GM18505 (cell line): ENCODE measurements at regions not wholly inside any gene's neighbourhood (a gene's known extent, or its start where the extent isn't known, plus 50 kb on each side); places are given as distances from the start of the nearest gene placed in this dataset.

Experiments used
- ATAC-seq: cut with Tn5 transposase; IDR thresholded peaks from one replicate; pipeline ENCODE4 v1.9.1; 2021; ENCODE audit not compliant: unreplicated experiment
- POLR2A ChIP-seq: IDR thresholded peaks from 4 replicates; pipeline ENCODE4 v1.6.1; 2011; ENCODE audit warnings: borderline replicate concordance; ENCODE audit not compliant: insufficient read depth, insufficient read length; ENCODE audit errors: extremely low read depth

- ATAC-seq, result no peak
- TF ChIP-seq POLR2A, result no peak
These were observed 528.3 kb upstream of the ZFP42 start for GRCh38 chr4:187467224-187467623.

DNA sequence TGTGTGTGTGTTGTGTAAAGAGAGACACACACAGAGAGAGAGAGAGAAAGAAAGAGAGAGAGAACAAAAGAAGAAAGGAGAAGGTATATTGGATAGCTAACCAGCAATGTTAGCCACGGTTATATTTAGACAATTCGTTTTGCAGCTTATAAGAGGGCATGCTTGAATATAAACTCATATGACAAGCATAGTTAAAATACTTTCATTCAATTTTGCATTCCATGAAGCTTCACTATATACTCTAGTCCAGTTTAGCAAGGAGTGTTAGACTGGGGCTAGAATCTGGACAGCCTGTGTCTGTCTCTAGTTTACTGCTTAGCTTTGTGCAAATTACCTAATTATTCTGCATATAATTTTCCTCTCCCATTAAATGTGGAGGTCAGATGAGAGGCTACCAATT, 525.9 kb upstream of the ZFP42 start:
- no peak for TF ChIP-seq POLR2A
- no peak for ATAC-seq

GRCh38 chr4:187470061-187470460, 525.5 kb upstream of the ZFP42 start:
- no peak for ATAC-seq
- no peak for TF ChIP-seq POLR2A

DNA sequence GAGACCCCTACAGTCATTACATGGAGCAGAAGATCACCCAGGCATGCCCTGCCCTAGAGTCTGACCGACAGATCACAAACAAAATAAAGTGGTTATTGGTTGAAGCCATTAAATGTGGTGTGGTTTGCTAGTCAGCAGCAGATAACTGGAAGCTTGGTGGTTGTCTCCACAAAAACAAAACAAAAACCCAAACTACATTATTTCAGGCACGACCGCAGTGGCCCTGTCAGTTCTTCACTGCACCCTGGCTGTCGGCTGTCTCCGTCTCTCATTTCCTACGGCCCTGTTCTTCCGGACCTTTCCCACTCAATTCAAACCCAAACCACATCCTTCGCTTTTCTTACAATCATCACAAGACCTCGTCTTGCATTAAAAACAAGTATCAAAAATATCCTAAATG, 521.3 kb upstream of the ZFP42 start:
- no peak for TF ChIP-seq POLR2A
- no peak for ATAC-seq

DNA sequence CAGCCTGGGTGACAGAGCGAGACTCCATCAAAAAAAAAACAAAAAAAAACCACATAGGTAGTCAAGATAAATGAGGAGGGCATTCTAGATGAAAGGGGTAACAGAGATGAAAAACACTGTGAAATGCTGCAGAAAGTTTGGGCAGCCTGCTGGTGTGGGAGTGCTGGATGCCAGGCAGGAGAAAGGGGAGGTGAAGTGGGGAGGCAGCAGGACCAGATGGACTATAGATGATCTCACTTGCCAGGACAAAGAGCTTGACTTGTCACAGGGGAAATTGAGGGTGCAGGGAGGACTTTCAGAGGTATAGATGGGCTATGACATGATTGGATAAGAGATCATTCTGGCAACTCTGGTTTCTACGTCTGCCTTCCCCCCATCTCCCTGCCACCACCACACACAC, 519.7 kb upstream of the ZFP42 start:
- no peak for TF ChIP-seq POLR2A
- no peak for ATAC-seq

DNA sequence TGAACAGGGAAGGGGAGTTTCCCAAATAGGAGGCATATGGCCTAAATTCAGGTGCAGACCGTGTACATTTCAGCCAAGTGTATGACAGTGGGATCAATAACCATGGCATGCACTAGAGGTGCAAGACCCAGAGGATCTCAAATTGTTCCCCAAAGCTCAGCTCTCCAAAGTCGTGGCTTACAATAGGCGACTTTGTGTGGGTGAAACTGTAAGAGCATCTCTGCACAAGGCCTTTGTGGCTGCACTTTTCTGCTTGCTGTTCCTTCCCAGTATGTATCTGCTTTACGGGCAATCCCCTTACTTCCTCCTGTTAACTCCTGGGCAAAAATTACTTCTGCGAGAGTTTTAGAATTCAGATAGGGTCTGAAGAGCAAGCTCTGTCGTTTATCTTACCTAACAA, 518.3 kb upstream of the ZFP42 start:
- no peak for TF ChIP-seq POLR2A
- ATAC-seq, result no peak

GRCh38 chr4:187478292-187479140, 517.1 kb upstream of the ZFP42 start:
- no peak for ATAC-seq
- TF ChIP-seq POLR2A, result no peak

- TF ChIP-seq POLR2A, result no peak
- no peak for ATAC-seq
These were observed 516.1 kb upstream of the ZFP42 start for GRCh38 chr4:187479511-187479910.

- no peak for ATAC-seq
- no peak for TF ChIP-seq POLR2A
These were observed 515.1 kb upstream of the ZFP42 start for GRCh38 chr4:187480146-187481145.

DNA sequence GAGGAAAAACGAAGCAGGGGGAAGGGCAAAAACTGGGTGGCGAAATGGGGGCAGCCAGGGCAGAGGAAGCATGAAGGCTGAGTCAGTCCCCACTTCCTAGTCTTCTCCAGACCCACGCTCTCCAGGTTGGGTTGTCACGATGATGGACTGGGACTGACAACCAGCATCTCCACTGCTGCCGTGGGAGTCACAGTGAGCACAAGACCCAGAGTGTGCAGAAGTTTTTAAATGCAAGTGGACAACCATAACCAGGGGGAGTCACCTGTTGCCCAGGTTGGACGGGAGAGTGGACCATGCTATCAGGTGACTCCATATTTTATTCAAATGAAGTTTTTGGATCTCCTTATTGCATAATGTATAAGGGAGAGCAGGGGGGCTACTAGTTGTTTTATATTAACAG, 511.4 kb upstream of the ZFP42 start:
- ATAC-seq, result no peak
- no peak for TF ChIP-seq POLR2A

- no peak for ATAC-seq
- no peak for TF ChIP-seq POLR2A
These were observed 509.9 kb upstream of the ZFP42 start for GRCh38 chr4:187485676-187486075.

DNA sequence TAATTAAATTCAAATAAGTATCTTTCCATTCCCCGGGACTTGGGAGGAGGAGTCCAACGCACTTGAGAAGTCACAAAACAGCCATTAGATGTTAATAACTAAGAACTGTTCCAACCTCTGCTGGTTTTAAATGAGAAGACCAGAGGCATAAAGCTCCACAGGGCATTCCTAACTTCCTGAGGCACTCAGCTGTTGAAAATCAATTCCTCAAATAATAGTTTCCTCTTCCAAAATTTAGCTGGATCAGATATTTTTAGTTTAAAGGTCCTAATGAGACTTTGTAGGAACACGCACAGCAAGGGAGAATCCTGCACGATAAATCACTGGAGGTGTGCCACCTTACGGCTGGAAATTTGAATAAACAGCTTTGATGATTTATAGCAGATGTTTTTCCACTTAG, 504.3 kb upstream of the ZFP42 start:
- no peak for TF ChIP-seq POLR2A
- no peak for ATAC-seq

- no peak for ATAC-seq
- no peak for TF ChIP-seq POLR2A
These were observed 503.6 kb upstream of the ZFP42 start for GRCh38 chr4:187491959-187492358.
